ENCODE measurements at regions not wholly inside any gene's neighbourhood (a gene's known extent, or its start where the extent isn't known, plus 50 kb on each side); places are given as distances from the start of the nearest gene placed in this dataset.
"Not testable (repeated sequence)": the region's sequence is repeated elsewhere in the genome, so short reads cannot be mapped to it uniquely, and the experiment has no call there.

DNA sequence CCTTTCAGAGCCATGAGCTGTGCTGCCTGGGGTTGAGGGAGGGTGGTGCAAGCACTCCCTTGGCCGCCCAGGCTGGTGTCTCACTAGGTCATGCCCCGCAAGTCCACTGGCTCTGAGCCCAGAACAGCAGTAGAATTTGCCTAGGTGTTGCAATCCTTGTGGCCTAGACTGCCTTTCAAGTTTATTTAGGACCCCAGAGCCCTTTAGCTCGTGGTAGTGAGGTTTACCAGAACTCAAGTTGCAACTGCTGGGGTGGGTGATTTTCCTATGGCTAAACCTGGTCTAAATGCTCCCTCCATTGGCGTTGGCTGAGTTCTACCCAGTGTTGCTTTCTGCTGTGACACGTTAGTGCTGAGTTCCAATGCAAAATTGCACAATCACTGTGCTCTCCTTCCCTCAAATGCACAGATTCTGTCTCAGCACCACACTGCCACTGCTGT is 287.2 kb downstream of the BCAT1 start:
- no peaks in the 10 kb centered on the region for H3K9me3 ChIP-seq (ENCODE audit: control insufficient read depth, low read depth, low read length)
- no peaks in the 10 kb centered on the region for H3K27me3 ChIP-seq (ENCODE audit: control insufficient read depth, extremely low read depth, insufficient read depth, low read length)
- H3K4me3 ChIP-seq (ENCODE audit: control insufficient read depth in 2 of 3, extremely low read depth in 1 of 3, insufficient read depth in 2 of 3, low read depth in 1 of 3, low read length in 3 of 3) = no peak overlapping the region
- no peak overlapping the region for H3K27ac ChIP-seq (ENCODE audit: control insufficient read depth, insufficient read depth, low read length)
- FAIRE-seq (no peak), DNase-seq (ENCODE audit: low read depth, low spot score) (no peak)
- H4K20me1 ChIP-seq (ENCODE audit: control insufficient read depth, extremely low read depth, insufficient read depth, low read length) = no peaks in the 10 kb centered on the region
- H3K79me2 ChIP-seq (ENCODE audit: control insufficient read depth, insufficient read depth, low read length) = no peaks in the 10 kb centered on the region
- TF ChIP-seq CTCF (optimal IDR thresholded peaks at IDR 0.05 in 1 of 3, IDR thresholded peaks at IDR 0.05 in 1 of 3, conservative IDR thresholded peaks at IDR 0.05 in 1 of 3; ENCODE audit: extremely low read depth in 1 of 3, insufficient read depth in 2 of 3, low read length in 3 of 3) (no peak), EZH2 (IDR thresholded peaks at IDR 0.05; ENCODE audit: low read length) (no peak)
- H3K4me1 ChIP-seq (ENCODE audit: control insufficient read depth, extremely low read depth, insufficient read depth, low read length) = no peaks in the 10 kb centered on the region
- no peaks in the 10 kb centered on the region for H3K36me3 ChIP-seq (ENCODE audit: control insufficient read depth in 2 of 2, extremely low read depth in 1 of 2, insufficient read depth in 2 of 2, low read length in 2 of 2)
- no peaks in the 10 kb centered on the region for H3K9me1 ChIP-seq (ENCODE audit: control insufficient read depth, extremely low read depth, insufficient read depth, low read length)
- H3K9ac ChIP-seq (ENCODE audit: control insufficient read depth, extremely low read depth, insufficient read depth, low read length) = no peak overlapping the region
- no peak overlapping the region for H2AFZ ChIP-seq (ENCODE audit: control insufficient read depth, low read length)
- no peak overlapping the region for H3K4me2 ChIP-seq (ENCODE audit: control insufficient read depth, extremely low read depth, insufficient read depth, low read depth, low read length)
- dilution Hi-C loops (cut with MboI; ENCODE audit: extremely low pct_ligation_motif_present, low sequenced_read_pairs) = no loop called here

DNA sequence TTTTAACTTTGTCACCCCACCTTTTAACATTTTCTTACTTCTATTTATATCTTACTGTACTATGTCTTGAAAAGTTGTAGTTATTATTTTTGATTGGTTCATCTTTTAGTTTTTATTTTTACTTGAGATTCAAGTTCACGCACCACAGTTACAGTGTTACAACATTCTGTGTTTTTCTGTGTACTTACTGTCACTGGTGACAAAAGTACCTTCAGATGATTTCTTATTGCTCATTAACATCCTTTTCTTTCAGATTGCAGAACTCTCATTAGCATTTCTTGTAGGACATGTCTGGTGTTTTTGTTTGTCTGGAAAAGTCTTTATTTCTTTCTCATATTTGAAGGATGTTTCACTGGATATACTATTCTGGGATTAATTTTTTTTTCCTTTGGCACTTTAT is 289.9 kb downstream of the BCAT1 start:
- no peaks in the 10 kb centered on the region for H4K20me1 ChIP-seq (ENCODE audit: control insufficient read depth, extremely low read depth, insufficient read depth, low read length)
- TF ChIP-seq EZH2 (IDR thresholded peaks at IDR 0.05; ENCODE audit: low read length) (no peak), CTCF (optimal IDR thresholded peaks at IDR 0.05 in 1 of 3, IDR thresholded peaks at IDR 0.05 in 1 of 3, conservative IDR thresholded peaks at IDR 0.05 in 1 of 3; ENCODE audit: extremely low read depth in 1 of 3, insufficient read depth in 2 of 3, low read length in 3 of 3) (no peak)
- H3K27ac ChIP-seq (ENCODE audit: control insufficient read depth, insufficient read depth, low read length) = no peak overlapping the region
- dilution Hi-C loops (cut with MboI; ENCODE audit: extremely low pct_ligation_motif_present, low sequenced_read_pairs) = no loop called here
- H3K4me2 ChIP-seq (ENCODE audit: control insufficient read depth, extremely low read depth, insufficient read depth, low read depth, low read length) = no peak overlapping the region
- H3K9ac ChIP-seq (ENCODE audit: control insufficient read depth, extremely low read depth, insufficient read depth, low read length) = no peak overlapping the region
- DNase-seq (ENCODE audit: low read depth, low spot score) (no peak), FAIRE-seq (no peak)
- no peaks in the 10 kb centered on the region for H3K4me1 ChIP-seq (ENCODE audit: control insufficient read depth, extremely low read depth, insufficient read depth, low read length)
- H3K4me3 ChIP-seq (ENCODE audit: control insufficient read depth in 2 of 3, extremely low read depth in 1 of 3, insufficient read depth in 2 of 3, low read depth in 1 of 3, low read length in 3 of 3) = no peak overlapping the region
- H2AFZ ChIP-seq (ENCODE audit: control insufficient read depth, low read length) = no peak overlapping the region
- H3K9me3 ChIP-seq (ENCODE audit: control insufficient read depth, low read depth, low read length) = no peaks in the 10 kb centered on the region
- H3K9me1 ChIP-seq (ENCODE audit: control insufficient read depth, extremely low read depth, insufficient read depth, low read length) = no peaks in the 10 kb centered on the region
- no peaks in the 10 kb centered on the region for H3K27me3 ChIP-seq (ENCODE audit: control insufficient read depth, extremely low read depth, insufficient read depth, low read length)
- H3K79me2 ChIP-seq (ENCODE audit: control insufficient read depth, insufficient read depth, low read length) = no peaks in the 10 kb centered on the region
- H3K36me3 ChIP-seq (ENCODE audit: control insufficient read depth in 2 of 2, extremely low read depth in 1 of 2, insufficient read depth in 2 of 2, low read length in 2 of 2) = no peaks in the 10 kb centered on the region

GRCh38 chr12:24654344-24654743 is 294.6 kb downstream of the BCAT1 start:
- H3K79me2 ChIP-seq (ENCODE audit: control insufficient read depth, insufficient read depth, low read length); H3K9me3 ChIP-seq (ENCODE audit: control insufficient read depth, low read depth, low read length); dilution Hi-C loops (cut with MboI; ENCODE audit: extremely low pct_ligation_motif_present, low sequenced_read_pairs); H3K27ac ChIP-seq (ENCODE audit: control insufficient read depth, insufficient read depth, low read length); H3K27me3 ChIP-seq (ENCODE audit: control insufficient read depth, extremely low read depth, insufficient read depth, low read length); H2AFZ ChIP-seq (ENCODE audit: control insufficient read depth, low read length); H3K9me1 ChIP-seq (ENCODE audit: control insufficient read depth, extremely low read depth, insufficient read depth, low read length); H3K36me3 ChIP-seq (ENCODE audit: control insufficient read depth in 2 of 2, extremely low read depth in 1 of 2, insufficient read depth in 2 of 2, low read length in 2 of 2); FAIRE-seq; H4K20me1 ChIP-seq (ENCODE audit: control insufficient read depth, extremely low read depth, insufficient read depth, low read length); H3K4me2 ChIP-seq (ENCODE audit: control insufficient read depth, extremely low read depth, insufficient read depth, low read depth, low read length); DNase-seq (ENCODE audit: low read depth, low spot score); H3K4me3 ChIP-seq (ENCODE audit: control insufficient read depth in 2 of 3, extremely low read depth in 1 of 3, insufficient read depth in 2 of 3, low read depth in 1 of 3, low read length in 3 of 3); H3K9ac ChIP-seq (ENCODE audit: control insufficient read depth, extremely low read depth, insufficient read depth, low read length); H3K4me1 ChIP-seq (ENCODE audit: control insufficient read depth, extremely low read depth, insufficient read depth, low read length): not testable (repeated sequence)

All from keratinocyte (primary cell).